WTC11 (cell line): ENCODE measurements at regions not wholly inside any gene's neighbourhood (a gene's known extent, or its start where the extent isn't known, plus 50 kb on each side); places are given as distances from the start of the nearest gene placed in this dataset.

Source experiments
- CREB1 ChIP-seq: sonication (generic); formaldehyde crosslinking; IDR thresholded peaks from 2 replicates; pipeline ENCODE4 v1.8.0; 2023; ENCODE audit warnings: mild to moderate bottlenecking, missing genetic modification reagents
- IRF1 ChIP-seq: sonication (generic); formaldehyde crosslinking; IDR thresholded peaks from 2 replicates; pipeline ENCODE4 v1.8.0; 2023; ENCODE audit warnings: missing genetic modification reagents
- IRF2 ChIP-seq: sonication (generic); formaldehyde crosslinking; IDR thresholded peaks from 2 replicates; pipeline ENCODE4 v1.8.0; 2022; ENCODE audit warnings: low read depth, missing genetic modification reagents, borderline replicate concordance
- NR1H2 ChIP-seq: sonication (generic); formaldehyde crosslinking; IDR thresholded peaks from 2 replicates; pipeline ENCODE4 v1.9.0; 2021; ENCODE audit warnings: mild to moderate bottlenecking, moderate library complexity, missing genetic modification reagents
- SP1 ChIP-seq: sonication (generic); formaldehyde crosslinking; conservative IDR thresholded peaks from 2 replicates; pipeline ENCODE4 v1.8.1; 2022; ENCODE audit warnings: missing genetic modification reagents
- TCF7 ChIP-seq: sonication (generic); formaldehyde crosslinking; IDR thresholded peaks from 2 replicates; pipeline ENCODE4 v1.8.0; 2022; ENCODE audit warnings: mild to moderate bottlenecking, low read depth, missing genetic modification reagents, moderate library complexity
- TF ChIP-seq, protein P1 (sequence below): sonication (generic); formaldehyde crosslinking; IDR thresholded peaks from 2 replicates; pipeline ENCODE4 v1.8.1; 2023; ENCODE audit warnings: mild to moderate bottlenecking, missing genetic modification reagents
- TF ChIP-seq, protein P2 (sequence below): fragments of 200-600 bp; IDR thresholded peaks from 2 replicates; pipeline ENCODE4 v1.8.0; 2022; ENCODE audit warnings: antibody characterized with exemption
- TF ChIP-seq, protein P3 (sequence below): sonication (generic); formaldehyde crosslinking; IDR thresholded peaks from 2 replicates; pipeline ENCODE4 v1.8.0; 2022; ENCODE audit warnings: mild to moderate bottlenecking, missing genetic modification reagents
- TF ChIP-seq, protein P4 (sequence below): sonication (generic); formaldehyde crosslinking; IDR thresholded peaks from 2 replicates; pipeline ENCODE4 v1.8.1; 2022; ENCODE audit warnings: mild to moderate bottlenecking, moderate library complexity, missing genetic modification reagents
- TF ChIP-seq, protein P5 (sequence below): sonication (generic); formaldehyde crosslinking; IDR thresholded peaks from 2 replicates; pipeline ENCODE4 v1.8.1; 2022; ENCODE audit warnings: low read depth, missing genetic modification reagents, borderline replicate concordance
- TF ChIP-seq, protein P6 (sequence below): sonication (generic); formaldehyde crosslinking; IDR thresholded peaks from 2 replicates; pipeline ENCODE4 v1.8.1; 2022; ENCODE audit warnings: missing genetic modification reagents, borderline replicate concordance

DNA sequence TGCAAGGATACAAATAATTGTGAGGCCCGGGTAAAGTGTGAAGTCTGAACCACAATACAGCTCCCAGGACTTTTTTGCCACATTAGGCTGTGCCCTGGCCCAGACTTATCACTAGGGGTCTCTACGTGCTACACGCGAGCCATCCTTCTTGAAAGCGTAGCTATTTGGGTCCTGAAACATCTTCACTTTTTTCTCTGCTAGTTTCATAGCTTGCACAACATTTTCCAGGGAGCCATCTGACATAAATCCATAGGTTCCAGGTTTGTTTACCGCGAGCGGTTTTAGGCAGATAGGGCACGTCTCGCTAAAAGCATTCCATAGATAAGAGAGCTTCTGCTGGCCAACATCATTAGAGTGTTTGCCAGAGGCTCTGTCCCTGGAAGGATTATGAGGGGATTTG lies 226.5 kb downstream of the RPS24 start:
- no peak for TF ChIP-seq CREB1 (CRISPR knock-in tag)
- TF ChIP-seq, protein P1, sequence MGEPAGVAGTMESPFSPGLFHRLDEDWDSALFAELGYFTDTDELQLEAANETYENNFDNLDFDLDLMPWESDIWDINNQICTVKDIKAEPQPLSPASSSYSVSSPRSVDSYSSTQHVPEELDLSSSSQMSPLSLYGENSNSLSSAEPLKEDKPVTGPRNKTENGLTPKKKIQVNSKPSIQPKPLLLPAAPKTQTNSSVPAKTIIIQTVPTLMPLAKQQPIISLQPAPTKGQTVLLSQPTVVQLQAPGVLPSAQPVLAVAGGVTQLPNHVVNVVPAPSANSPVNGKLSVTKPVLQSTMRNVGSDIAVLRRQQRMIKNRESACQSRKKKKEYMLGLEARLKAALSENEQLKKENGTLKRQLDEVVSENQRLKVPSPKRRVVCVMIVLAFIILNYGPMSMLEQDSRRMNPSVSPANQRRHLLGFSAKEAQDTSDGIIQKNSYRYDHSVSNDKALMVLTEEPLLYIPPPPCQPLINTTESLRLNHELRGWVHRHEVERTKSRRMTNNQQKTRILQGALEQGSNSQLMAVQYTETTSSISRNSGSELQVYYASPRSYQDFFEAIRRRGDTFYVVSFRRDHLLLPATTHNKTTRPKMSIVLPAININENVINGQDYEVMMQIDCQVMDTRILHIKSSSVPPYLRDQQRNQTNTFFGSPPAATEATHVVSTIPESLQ (CRISPR knock-in tag) = no peak
- TF ChIP-seq, protein P2, sequence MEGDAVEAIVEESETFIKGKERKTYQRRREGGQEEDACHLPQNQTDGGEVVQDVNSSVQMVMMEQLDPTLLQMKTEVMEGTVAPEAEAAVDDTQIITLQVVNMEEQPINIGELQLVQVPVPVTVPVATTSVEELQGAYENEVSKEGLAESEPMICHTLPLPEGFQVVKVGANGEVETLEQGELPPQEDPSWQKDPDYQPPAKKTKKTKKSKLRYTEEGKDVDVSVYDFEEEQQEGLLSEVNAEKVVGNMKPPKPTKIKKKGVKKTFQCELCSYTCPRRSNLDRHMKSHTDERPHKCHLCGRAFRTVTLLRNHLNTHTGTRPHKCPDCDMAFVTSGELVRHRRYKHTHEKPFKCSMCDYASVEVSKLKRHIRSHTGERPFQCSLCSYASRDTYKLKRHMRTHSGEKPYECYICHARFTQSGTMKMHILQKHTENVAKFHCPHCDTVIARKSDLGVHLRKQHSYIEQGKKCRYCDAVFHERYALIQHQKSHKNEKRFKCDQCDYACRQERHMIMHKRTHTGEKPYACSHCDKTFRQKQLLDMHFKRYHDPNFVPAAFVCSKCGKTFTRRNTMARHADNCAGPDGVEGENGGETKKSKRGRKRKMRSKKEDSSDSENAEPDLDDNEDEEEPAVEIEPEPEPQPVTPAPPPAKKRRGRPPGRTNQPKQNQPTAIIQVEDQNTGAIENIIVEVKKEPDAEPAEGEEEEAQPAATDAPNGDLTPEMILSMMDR = no peak
- TF ChIP-seq, protein P3, sequence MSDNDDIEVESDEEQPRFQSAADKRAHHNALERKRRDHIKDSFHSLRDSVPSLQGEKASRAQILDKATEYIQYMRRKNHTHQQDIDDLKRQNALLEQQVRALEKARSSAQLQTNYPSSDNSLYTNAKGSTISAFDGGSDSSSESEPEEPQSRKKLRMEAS (CRISPR knock-in tag) = no peak
- TF ChIP-seq, protein P4, sequence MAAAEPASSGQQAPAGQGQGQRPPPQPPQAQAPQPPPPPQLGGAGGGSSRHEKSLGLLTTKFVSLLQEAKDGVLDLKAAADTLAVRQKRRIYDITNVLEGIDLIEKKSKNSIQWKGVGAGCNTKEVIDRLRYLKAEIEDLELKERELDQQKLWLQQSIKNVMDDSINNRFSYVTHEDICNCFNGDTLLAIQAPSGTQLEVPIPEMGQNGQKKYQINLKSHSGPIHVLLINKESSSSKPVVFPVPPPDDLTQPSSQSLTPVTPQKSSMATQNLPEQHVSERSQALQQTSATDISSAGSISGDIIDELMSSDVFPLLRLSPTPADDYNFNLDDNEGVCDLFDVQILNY (CRISPR knock-in tag) = no peak
- no peak for TF ChIP-seq IRF2
- no peak for TF ChIP-seq NR1H2 (CRISPR knock-in tag)
- TF ChIP-seq, protein P5, sequence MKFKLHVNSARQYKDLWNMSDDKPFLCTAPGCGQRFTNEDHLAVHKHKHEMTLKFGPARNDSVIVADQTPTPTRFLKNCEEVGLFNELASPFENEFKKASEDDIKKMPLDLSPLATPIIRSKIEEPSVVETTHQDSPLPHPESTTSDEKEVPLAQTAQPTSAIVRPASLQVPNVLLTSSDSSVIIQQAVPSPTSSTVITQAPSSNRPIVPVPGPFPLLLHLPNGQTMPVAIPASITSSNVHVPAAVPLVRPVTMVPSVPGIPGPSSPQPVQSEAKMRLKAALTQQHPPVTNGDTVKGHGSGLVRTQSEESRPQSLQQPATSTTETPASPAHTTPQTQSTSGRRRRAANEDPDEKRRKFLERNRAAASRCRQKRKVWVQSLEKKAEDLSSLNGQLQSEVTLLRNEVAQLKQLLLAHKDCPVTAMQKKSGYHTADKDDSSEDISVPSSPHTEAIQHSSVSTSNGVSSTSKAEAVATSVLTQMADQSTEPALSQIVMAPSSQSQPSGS (CRISPR knock-in tag) = no peak
- no peak for TF ChIP-seq IRF1 (CRISPR knock-in tag)
- TF ChIP-seq, protein P6, sequence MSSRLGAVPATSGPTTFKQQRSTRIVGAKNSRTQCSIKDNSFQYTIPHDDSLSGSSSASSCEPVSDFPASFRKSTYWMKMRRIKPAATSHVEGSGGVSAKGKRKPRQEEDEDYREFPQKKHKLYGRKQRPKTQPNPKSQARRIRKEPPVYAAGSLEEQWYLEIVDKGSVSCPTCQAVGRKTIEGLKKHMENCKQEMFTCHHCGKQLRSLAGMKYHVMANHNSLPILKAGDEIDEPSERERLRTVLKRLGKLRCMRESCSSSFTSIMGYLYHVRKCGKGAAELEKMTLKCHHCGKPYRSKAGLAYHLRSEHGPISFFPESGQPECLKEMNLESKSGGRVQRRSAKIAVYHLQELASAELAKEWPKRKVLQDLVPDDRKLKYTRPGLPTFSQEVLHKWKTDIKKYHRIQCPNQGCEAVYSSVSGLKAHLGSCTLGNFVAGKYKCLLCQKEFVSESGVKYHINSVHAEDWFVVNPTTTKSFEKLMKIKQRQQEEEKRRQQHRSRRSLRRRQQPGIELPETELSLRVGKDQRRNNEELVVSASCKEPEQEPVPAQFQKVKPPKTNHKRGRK = no peak
- TF ChIP-seq TCF7 (CRISPR knock-in tag) = no peak
- TF ChIP-seq SP1 (CRISPR knock-in tag) = no peak
